Fibroblast of lung (primary cell): ENCODE measurements at regions not wholly inside any gene's neighbourhood (a gene's known extent, or its start where the extent isn't known, plus 50 kb on each side); places are given as distances from the start of the nearest gene placed in this dataset.

Experiments
- DNase-seq, 2 donors: peaks; one replicate each; pipeline versions ENCODE4 v3.0.0 to v3.0.0-alpha.2; 2010; ENCODE audit warnings: low read depth in 2 of 2
- H2AFZ ChIP-seq: 2 replicates; pipeline ENCODE4 v1.5.1; 2012; ENCODE audit warnings: low read length, control low read depth, inconsistent platforms
- H3K27ac ChIP-seq: 2 replicates; pipeline ENCODE4 v1.5.1; 2011; ENCODE audit warnings: low read length, control low read depth; ENCODE audit not compliant: insufficient read depth
- H3K27me3 ChIP-seq: 2 replicates; pipeline ENCODE4 v1.5.1; 2011; ENCODE audit warnings: mild to moderate bottlenecking, low read length; ENCODE audit not compliant: control insufficient read depth, insufficient read depth
- H3K36me3 ChIP-seq: 2 replicates; pipeline ENCODE4 v1.5.1; 2011; ENCODE audit warnings: low read length; ENCODE audit not compliant: control insufficient read depth, insufficient read depth
- H3K4me1 ChIP-seq: 2 replicates; pipeline ENCODE4 v1.5.1; 2011; ENCODE audit warnings: low read length; ENCODE audit not compliant: control insufficient read depth, insufficient read depth; ENCODE audit errors: extremely low read depth
- H3K4me2 ChIP-seq: 2 replicates; pipeline ENCODE4 v1.5.1; 2011; ENCODE audit warnings: low read length, control low read depth; ENCODE audit not compliant: insufficient read depth; ENCODE audit errors: extremely low read depth
- H3K4me3 ChIP-seq, 4 experiments: fragments of 200-600 bp in 1 of 4; sonication (generic) in 1 of 4; replicated peaks in 1 of 4; 2 replicates each; pipeline ENCODE4 v1.5.1; 2011 to 2016; ENCODE audit warnings: low read length in 4 of 4, low read depth in 3 of 4, mild to moderate bottlenecking in 3 of 4, control low read depth in 2 of 4, inconsistent platforms in 1 of 4, mixed read lengths in 1 of 4; ENCODE audit not compliant: insufficient read depth in 1 of 4; ENCODE audit errors: control extremely low read depth in 1 of 4
- H3K79me2 ChIP-seq: 2 replicates; pipeline ENCODE4 v1.5.1; 2012; ENCODE audit warnings: mild to moderate bottlenecking, low read length, inconsistent platforms; ENCODE audit not compliant: control insufficient read depth, insufficient read depth
- H3K9ac ChIP-seq: 2 replicates; pipeline ENCODE4 v1.5.1; 2011; ENCODE audit warnings: mild to moderate bottlenecking, low read length, control low read depth; ENCODE audit not compliant: insufficient read depth
- H3K9me3 ChIP-seq: 2 replicates; pipeline ENCODE4 v1.5.1; 2012; ENCODE audit warnings: low read depth, low read length; ENCODE audit not compliant: control insufficient read depth, insufficient read depth
- H4K20me1 ChIP-seq: 2 replicates; pipeline ENCODE4 v1.5.1; 2011; ENCODE audit warnings: low read length; ENCODE audit not compliant: control insufficient read depth, insufficient read depth; ENCODE audit errors: extremely low read depth
- CTCF ChIP-seq, 2 donors: IDR thresholded peaks in 1 of 2; conservative IDR thresholded peaks in 1 of 2; 1 replicate in 1 of 2; 2 replicates in 1 of 2; pipeline ENCODE4 v1.5.1; 2011 to 2012; ENCODE audit warnings: low read length in 2 of 2, control low read depth in 1 of 2, inconsistent platforms in 1 of 2, low read depth in 1 of 2, mild to moderate bottlenecking in 1 of 2
- EZH2 ChIP-seq: IDR thresholded peaks from 2 replicates; pipeline ENCODE4 v1.5.1; 2012; ENCODE audit warnings: low read length, control low read depth, mild to moderate bottlenecking; ENCODE audit errors: missing control alignments

GRCh38 chr14:35480119-35480769 lies 53.7 kb upstream of the INSM2 start:
- H2AFZ ChIP-seq: no peak overlapping the region
- no peak overlapping the region for H3K4me3 ChIP-seq
- H3K27ac ChIP-seq: no peak overlapping the region
- DNase-seq: peak; percentile 1 to 40
- no peaks in the 10 kb centered on the region for H4K20me1 ChIP-seq
- no peak overlapping the region for H3K9ac ChIP-seq
- H3K36me3 ChIP-seq: no peaks in the 10 kb centered on the region
- H3K4me2 ChIP-seq: no peak overlapping the region
- H3K79me2 ChIP-seq: no peaks in the 10 kb centered on the region
- TF ChIP-seq CTCF (conservative IDR thresholded peaks at IDR 0.05 in 1 of 2, IDR thresholded peaks at IDR 0.05 in 1 of 2; ENCODE audit: low read depth in 1 of 2, low read length in 2 of 2) (no peak), EZH2 (no peak)
- no peaks in the 10 kb centered on the region for H3K4me1 ChIP-seq
- no peaks in the 10 kb centered on the region for H3K27me3 ChIP-seq
- no peaks in the 10 kb centered on the region for H3K9me3 ChIP-seq

DNA sequence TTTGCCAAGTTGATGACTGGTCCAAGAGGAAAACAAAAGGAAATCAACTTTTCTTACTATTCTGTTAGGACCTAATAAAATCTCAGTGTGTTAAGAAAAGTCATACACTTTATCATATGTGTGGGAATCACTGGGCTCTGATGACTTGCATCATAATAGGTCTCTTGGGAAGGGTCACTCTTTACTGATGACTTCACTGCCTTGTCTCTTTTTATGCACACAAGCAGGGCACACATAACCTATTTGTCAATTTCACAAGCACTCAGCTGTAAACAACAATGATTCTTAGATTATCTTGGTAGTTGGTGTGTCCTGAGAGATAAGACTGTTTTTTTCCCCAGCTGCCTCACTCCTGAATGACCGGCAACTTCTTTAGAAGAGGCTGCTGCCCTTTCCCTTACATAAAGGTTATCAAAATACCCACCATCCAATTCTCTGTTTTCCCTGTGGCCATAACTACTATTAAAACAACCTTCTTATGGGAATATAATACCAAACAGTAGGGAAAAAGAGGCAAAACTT lies 50.9 kb upstream of the INSM2 start:
- H2AFZ ChIP-seq: no peak overlapping the region
- no peaks in the 10 kb centered on the region for H3K36me3 ChIP-seq
- no peaks in the 10 kb centered on the region for H3K27me3 ChIP-seq
- DNase-seq: no peak
- no peaks in the 10 kb centered on the region for H4K20me1 ChIP-seq
- H3K4me3 ChIP-seq: no peak overlapping the region
- no peak overlapping the region for H3K4me2 ChIP-seq
- no peaks in the 10 kb centered on the region for H3K9me3 ChIP-seq
- TF ChIP-seq EZH2 (no peak), CTCF (conservative IDR thresholded peaks at IDR 0.05 in 1 of 2, IDR thresholded peaks at IDR 0.05 in 1 of 2; ENCODE audit: low read depth in 1 of 2, low read length in 2 of 2) (no peak)
- no peaks in the 10 kb centered on the region for H3K4me1 ChIP-seq
- no peaks in the 10 kb centered on the region for H3K79me2 ChIP-seq
- H3K9ac ChIP-seq: no peak overlapping the region
- H3K27ac ChIP-seq: no peak overlapping the region
